Activated T-cell treated with anti-CD3 and anti-CD28 coated beads, Interleukin-2, amount 50 U/mL, for 72 hours (primary cell): ENCODE measurements at regions not wholly inside any gene's neighbourhood (a gene's known extent, or its start where the extent isn't known, plus 50 kb on each side); places are given as distances from the start of the nearest gene placed in this dataset.

Experiments
- ATAC-seq, 2 donors: fragments of 150-1000 bp; cut with Tn5 transposase; replicated peaks in 1 of 2; 2 replicates each; pipeline ENCODE4 v1.10.0; 2021; ENCODE audit warnings: moderate library complexity in 2 of 2, mild to moderate bottlenecking in 1 of 2
- DNase-seq, 2 donors: peaks; one replicate each; pipeline ENCODE4 v3.0.0; 2021 to 2022; ENCODE audit warnings: mixed read lengths in 1 of 2
- H3K27ac Mint-ChIP-seq: one replicate; pipeline ENCODE4 v1.8.0; 2022; ENCODE audit warnings: mild to moderate bottlenecking, moderate library complexity, mixed read lengths
- H3K27me3 Mint-ChIP-seq: one replicate; pipeline ENCODE4 v1.8.0; 2022; ENCODE audit warnings: low read depth, mixed read lengths
- H3K36me3 Mint-ChIP-seq, 2 donors: one replicate each; pipeline ENCODE4 v1.8.0; 2022; ENCODE audit warnings: mixed read lengths in 2 of 2, mild to moderate bottlenecking in 1 of 2; ENCODE audit not compliant: insufficient read depth in 2 of 2
- H3K4me1 Mint-ChIP-seq: one replicate; pipeline ENCODE4 v1.8.0; 2022; ENCODE audit warnings: low read depth, mixed read lengths
- H3K4me3 Mint-ChIP-seq, 2 donors: one replicate each; pipeline ENCODE4 v1.8.0; 2022; ENCODE audit warnings: mild to moderate bottlenecking in 2 of 2, mixed read lengths in 2 of 2, moderate library complexity in 2 of 2
- H3K9me3 Mint-ChIP-seq, 2 donors: one replicate each; pipeline ENCODE4 v1.8.0; 2022; ENCODE audit warnings: mixed read lengths in 2 of 2

GRCh38 chr14:95382747-95383146 is 63.0 kb upstream of the CLMN start:
- ATAC-seq (no peak), DNase-seq (no peak)
- peaks cover 7 to 13% of the 10 kb centered on the region in 2 donors for H3K9me3 Mint-ChIP-seq
- H3K27ac Mint-ChIP-seq: no peak overlapping the region
- H3K36me3 Mint-ChIP-seq: peaks cover 3 to 13% of the 10 kb centered on the region in 2 donors
- no peak overlapping the region for H3K4me3 Mint-ChIP-seq
- no peaks in the 10 kb centered on the region for H3K4me1 Mint-ChIP-seq
- H3K27me3 Mint-ChIP-seq: peaks cover 22% of the 10 kb centered on the region

GRCh38 chr14:95381726-95382125 is 62.0 kb upstream of the CLMN start:
- ATAC-seq (no peak), DNase-seq (no peak)
- no peak overlapping the region for H3K27ac Mint-ChIP-seq
- H3K36me3 Mint-ChIP-seq: peaks cover 3 to 13% of the 10 kb centered on the region in 2 donors
- peaks cover 7 to 13% of the 10 kb centered on the region in 2 donors for H3K9me3 Mint-ChIP-seq
- peaks cover 24% of the 10 kb centered on the region for H3K27me3 Mint-ChIP-seq
- H3K4me3 Mint-ChIP-seq: no peak overlapping the region
- H3K4me1 Mint-ChIP-seq: no peaks in the 10 kb centered on the region

- ATAC-seq (no peak), DNase-seq (no peak)
- H3K4me1 Mint-ChIP-seq: no peaks in the 10 kb centered on the region
- peaks cover 3 to 13% of the 10 kb centered on the region in 2 donors for H3K36me3 Mint-ChIP-seq
- H3K9me3 Mint-ChIP-seq: peaks cover 7 to 13% of the 10 kb centered on the region in 2 donors
- peaks cover 31% of the 10 kb centered on the region for H3K27me3 Mint-ChIP-seq
- no peak overlapping the region for H3K27ac Mint-ChIP-seq
- no peak overlapping the region for H3K4me3 Mint-ChIP-seq
Observed at GRCh38 chr14:95380350-95381042, 60.8 kb upstream of the CLMN start.

GRCh38 chr14:95379634-95380033 is 59.9 kb upstream of the CLMN start:
- DNase-seq (no peak), ATAC-seq (no peak)
- peaks cover 7 to 13% of the 10 kb centered on the region in 2 donors for H3K9me3 Mint-ChIP-seq
- H3K36me3 Mint-ChIP-seq: peaks cover 3 to 13% of the 10 kb centered on the region in 2 donors
- no peaks in the 10 kb centered on the region for H3K4me1 Mint-ChIP-seq
- H3K4me3 Mint-ChIP-seq: no peak overlapping the region
- H3K27ac Mint-ChIP-seq: no peak overlapping the region
- peaks cover 35% of the 10 kb centered on the region for H3K27me3 Mint-ChIP-seq

GRCh38 chr14:95375539-95376109 is 55.9 kb upstream of the CLMN start:
- Mint-ChIP-seq H3K27me3 (peaks cover 39% of the 10 kb centered on the region), H3K27ac (no peak overlapping the region), H3K9me3 (peaks cover 7 to 9% of the 10 kb centered on the region in 2 donors), H3K4me3 (no peak overlapping the region), H3K36me3 (peaks cover 3 to 13% of the 10 kb centered on the region in 2 donors), H3K4me1 (no peaks in the 10 kb centered on the region)
- DNase-seq (no peak), ATAC-seq (no peak)

GRCh38 chr14:95374239-95374997 is 54.7 kb upstream of the CLMN start:
- DNase-seq: no peak
- H3K9me3 Mint-ChIP-seq: no peaks in the 10 kb centered on the region
- peaks cover 0 to 2% of the 10 kb centered on the region in 2 donors for H3K36me3 Mint-ChIP-seq
- H3K4me1 Mint-ChIP-seq: no peaks in the 10 kb centered on the region
- ATAC-seq: no peak
- no peak overlapping the region for H3K27ac Mint-ChIP-seq
- H3K4me3 Mint-ChIP-seq: no peak overlapping the region
- peaks cover 39% of the 10 kb centered on the region for H3K27me3 Mint-ChIP-seq

GRCh38 chr14:95370076-95370475 is 50.4 kb upstream of the CLMN start:
- Mint-ChIP-seq H3K27ac (no peak overlapping the region), H3K36me3 (no peaks in the 10 kb centered on the region), H3K9me3 (no peaks in the 10 kb centered on the region), H3K4me1 (no peaks in the 10 kb centered on the region), H3K27me3 (peaks cover 17% of the 10 kb centered on the region), H3K4me3 (no peak overlapping the region)
- DNase-seq (no peak), ATAC-seq (no peak)
